ENCODE measurements at regions not wholly inside any gene's neighbourhood (a gene's known extent, or its start where the extent isn't known, plus 50 kb on each side); places are given as distances from the start of the nearest gene placed in this dataset.
A peak's percentile ranks its signal among the peaks of the same experiment; 100 is the strongest.

DNA sequence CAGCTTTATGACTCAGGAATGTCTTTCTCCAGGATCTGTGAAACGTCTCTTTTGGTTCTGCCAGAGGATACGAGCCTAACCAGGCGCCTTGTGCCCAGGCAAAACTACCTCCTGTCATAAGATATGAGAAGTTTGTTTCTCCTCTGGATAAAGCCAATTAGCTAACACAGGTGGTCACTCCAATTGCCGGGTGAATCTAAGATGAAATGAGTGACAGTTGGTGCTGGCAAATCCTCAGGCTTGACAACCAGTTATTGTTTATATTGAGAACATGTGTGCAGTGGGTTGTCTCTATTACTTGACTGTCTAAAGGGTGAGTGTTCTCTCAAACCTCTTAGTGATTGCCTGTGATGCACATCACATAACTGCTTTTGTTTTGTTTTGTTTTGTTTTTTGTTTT is 449.1 kb downstream of the XPNPEP1 start:
- DNase-seq, result peak; percentile 13

DNA sequence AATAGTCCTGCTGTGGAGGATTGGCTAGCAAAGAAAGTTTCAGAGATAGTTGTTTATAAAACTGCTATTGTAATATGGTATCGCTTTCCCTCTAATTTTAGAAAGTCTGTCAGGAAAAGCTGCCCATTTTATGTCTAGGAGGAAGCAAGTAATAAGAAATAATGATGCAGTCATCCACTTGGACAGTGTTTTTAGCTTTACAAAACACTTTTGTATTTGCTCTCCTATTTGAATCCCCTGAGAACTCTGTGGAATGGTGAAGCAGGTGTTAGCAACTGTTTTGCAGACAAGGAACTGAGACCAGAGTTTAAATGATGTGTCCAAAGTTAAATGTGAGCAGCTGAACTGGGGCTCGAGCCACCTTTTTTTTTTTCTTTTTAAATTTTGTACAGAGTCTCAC is 455.8 kb downstream of the XPNPEP1 start:
- DNase-seq, result no peak

DNA sequence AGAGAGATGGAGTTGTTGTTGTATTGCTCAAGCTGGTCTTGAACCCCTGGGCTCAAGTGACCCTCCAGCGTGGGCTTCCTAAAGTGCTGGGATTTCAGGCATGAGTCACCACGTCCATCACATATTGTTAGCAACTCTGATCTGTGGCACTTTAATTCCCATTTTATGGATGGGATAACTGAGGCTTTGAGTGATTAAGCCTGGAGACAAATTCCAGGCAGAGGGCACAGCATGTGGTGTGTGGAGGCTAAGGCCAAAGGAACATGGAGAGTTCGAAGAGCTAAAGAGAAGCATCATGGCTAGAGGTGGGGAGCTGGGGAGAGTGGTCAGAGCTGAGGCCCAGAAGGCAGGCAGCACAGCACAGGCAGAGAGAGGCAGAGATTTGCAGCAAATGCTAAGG is 458.4 kb downstream of the XPNPEP1 start:
- DNase-seq, result no peak

DNA sequence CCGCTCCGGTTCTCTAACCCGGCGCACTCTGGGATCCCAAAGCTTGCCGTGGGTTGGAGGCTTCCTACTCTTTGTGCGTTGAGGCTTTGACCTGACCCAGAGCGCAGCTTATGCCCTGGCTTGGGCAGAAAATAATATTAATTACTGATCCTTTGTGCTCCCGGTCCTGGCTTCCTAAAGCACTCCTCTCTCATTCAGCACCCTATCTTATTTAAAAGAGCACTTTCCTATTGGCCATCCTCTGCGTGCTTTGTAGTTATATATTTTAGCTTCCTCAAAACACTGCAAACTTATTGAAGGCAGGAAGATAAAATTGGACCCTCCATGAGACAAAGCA is 466.0 kb downstream of the XPNPEP1 start:
- DNase-seq, result no peak

DNA sequence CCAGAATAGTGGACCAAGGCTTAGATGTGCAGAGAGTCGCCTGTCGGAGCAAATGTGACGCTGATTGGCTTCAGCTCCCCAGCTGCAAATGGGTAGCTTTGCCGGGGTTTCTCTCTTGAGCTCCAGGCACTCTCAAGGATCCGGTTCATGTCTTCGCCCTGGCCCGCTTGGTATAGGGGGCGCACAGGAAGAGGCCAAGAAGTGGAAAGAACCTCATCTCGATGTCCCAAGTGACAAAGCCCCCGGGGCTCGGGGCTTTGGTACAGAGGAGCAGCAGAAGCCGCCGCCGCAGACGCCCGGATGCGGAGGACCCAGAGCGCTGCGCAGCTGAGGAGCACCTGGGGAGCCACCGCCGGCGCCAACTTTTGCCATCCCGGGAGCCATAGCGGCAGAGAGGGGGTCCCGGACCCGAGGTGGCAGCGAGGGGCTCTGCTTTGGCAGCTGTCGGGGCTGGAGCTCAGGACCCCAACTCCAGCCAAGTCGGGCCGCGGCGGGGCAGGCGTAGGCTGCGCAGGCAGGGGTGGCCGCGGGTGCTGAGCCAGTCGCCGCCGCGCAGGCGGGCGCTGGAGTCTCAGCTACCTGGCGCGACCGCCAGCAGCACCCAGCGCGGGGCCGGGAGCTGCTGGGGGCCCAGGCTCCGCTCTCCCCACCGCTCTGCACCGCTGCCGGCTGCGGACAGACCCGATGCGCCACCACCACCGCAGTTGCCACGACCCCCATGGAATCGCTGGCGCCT is 466.6 kb downstream of the XPNPEP1 start:
- DNase-seq, result no peak

DNA sequence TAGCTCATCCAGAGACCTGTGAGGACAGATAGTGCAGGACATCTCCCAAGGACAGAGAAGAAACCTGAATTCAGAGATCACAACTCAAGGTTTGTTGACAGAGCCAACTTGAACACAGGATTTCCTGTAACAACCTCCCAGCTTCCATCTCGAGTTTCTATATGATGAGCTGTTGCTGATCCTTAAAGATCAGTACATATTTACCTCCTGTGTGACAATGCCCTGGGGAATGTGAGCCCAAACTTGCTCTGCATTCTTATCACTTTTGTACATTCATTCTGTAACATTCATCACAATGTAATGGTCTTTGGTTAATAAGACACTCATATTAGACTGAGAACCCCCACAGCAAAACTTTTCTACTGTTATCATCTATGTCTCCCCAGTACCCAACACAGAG is 468.6 kb downstream of the XPNPEP1 start:
- DNase-seq, result peak; percentile 39

DNA sequence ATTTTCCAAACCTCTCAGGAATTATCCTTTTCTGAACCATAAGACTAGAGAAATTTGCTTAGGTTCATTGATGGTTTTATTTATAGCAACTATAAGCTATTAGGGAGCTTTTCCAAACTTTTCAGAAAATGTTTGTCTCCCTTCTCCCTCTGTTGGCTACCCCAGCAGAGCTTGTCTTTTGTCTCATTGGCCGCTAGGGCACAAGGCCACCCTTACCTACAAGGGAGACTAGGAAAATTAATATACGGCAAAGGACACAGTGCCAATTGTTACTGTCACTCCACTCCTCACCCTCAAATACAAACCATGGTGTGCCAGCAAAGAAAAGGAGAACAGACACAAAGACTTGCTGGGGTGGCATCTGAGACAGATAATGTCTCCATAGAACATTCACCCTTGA is 471.4 kb downstream of the XPNPEP1 start:
- DNase-seq, result no peak

DNA sequence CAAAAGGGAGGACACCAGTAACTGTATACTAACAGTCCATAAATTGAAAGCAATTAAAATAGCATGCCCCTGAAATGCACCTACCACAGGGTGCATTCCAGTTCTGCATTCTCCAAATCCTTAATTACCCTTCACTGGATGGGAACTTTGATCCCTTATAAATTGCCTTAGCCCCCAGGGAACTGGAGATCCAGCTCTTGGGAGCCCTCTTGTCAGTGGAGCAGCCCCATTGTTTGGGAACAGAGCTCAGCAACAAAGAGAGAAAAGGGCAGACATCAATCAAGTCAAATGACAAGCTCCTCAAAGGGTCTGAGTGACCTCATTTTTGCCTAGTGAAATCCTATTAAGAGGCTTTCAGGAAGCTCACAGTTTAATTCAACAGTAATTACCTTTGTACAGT is 472.6 kb downstream of the XPNPEP1 start:
- no peak for DNase-seq

DNA sequence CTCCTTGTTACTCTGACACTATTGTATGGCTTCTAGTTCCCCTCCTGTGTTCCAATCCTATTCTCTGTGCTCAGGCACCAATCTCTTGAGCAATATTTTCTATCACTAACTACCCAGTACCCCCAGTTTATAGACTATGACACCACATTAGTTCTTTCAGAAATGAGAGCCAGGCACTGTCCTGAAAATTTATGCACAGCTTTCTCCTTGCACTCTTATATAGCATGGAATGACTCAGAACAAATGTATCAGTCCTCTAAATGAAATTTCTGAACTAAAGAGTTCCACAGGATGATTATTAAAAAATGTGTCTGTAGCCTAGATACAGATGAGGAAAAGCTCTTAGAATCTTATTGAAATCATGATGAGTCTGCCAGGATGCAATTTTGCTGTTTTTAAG is 489.9 kb downstream of the XPNPEP1 start:
- no peak for DNase-seq

DNA sequence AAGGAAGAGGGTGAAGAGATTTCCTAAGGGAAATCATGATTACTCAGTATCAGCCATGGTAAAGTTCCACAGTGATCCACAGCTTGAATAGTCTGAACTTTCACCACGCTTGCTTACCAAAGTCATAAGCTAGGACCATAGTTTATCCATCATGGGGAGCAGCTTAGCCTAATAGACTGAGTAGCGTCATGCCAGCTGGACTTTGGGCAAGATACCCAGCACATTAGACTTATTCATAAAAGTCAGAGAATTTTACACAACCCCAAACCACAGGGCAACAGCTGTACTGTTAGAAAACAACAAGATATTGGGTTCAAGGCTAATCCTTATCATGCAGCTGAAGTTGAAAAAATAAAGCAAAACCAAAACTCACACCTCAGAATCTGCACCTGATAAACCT is 491.0 kb downstream of the XPNPEP1 start:
- no peak for DNase-seq

DNA sequence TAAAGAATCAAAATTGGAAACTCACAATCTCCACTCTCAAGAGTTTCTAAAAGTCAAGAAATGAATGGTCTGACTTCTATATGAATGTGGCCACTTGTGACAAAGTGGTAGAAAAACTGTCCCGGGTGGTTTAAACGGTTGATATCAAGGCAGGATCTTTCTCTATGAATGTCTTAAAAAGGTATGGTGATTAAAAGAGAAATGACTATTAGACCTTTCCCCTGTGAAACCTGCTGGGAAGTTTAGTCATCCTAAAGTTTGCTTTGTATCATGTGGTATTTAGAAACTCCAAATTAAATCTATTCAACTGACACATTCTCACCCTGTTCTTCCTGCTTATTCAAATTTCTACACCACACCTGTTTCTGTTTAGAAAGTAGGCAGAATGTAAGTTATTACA is 492.5 kb downstream of the XPNPEP1 start:
- DNase-seq, result no peak

DNA sequence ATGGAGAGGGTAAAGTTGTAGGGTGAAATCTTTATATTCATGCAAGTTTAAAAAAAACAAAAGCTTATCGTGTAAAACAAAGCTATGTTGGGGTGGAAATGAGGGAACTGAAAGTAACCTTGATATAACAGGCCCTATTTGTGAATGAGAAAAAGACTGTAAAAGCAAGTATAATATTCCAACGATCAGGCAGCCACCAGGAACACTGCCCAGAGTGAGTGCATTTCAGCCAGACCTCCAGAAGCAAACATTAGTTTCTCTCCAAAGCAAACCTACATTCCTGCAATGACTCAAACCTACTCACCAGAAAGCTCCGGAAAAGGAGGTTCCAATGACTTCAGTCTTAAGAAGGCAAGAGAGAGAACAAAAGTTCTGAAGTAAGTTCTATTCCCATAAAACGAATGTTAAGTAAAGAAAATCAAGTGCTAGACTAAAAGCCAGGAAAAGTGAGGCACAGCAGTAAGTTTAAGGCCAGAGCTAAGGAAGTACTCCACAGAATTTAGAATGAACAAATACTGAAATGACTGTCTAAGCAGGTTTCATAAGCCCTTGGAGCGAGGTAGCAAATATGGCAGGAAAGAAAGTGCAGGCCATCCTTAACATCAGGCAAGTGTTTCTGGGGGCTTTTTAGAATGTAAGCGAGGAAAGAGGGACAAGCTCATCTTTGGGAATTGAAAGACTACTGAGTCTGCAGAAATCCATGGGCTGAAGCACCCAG is 493.1 kb downstream of the XPNPEP1 start:
- peak; percentile 86 for DNase-seq

DNA sequence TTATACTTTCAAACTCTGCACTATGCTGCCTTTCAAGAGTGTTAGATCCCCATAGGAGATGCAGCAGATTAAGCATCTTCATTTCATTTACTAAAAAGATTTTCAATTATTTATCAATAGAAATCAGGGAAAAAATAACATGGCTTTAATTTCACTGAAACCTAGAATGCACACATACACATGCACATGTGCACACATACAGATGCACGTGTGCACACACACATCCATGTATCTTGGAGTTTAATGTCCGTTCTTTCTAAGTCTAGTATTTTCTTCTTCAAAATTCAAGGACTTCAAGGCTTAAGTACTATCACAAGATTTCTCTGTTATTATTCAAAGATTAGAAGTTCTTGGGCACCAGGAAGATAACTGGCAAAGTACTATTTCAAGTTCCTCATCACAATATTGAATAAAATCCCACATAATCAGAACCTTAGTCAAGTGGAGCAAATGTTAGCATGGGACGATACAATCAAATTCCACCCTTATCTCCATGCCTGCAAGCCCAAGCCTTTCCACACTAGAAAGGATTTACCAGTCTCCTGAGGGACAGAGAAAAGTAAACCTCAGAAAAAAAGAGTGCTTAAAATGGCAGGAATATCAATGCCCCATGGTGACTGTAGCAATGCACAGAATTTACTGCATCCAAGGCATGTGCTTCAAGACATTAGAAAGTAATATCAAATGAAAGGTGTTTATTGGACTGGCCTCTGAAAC is 494.4 kb downstream of the XPNPEP1 start:
- DNase-seq, result no peak

DNA sequence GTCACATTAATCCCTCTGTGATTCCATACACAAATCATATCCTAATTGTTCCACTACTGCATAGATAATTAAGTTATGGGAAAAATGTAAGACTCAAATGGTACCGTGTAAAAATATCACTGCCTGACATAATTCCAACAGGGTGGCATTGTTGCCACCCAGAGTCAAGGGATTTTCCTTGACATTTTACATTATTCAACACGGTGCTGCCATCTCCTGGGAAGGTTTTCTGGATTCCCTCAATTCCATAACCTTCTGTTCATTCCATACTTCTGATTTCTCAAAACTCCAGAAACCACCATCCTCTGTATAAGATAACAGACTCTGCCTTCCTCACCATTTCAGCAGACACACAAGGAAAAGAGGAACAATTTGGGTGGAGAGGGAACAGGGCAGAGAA is 495.9 kb downstream of the XPNPEP1 start:
- DNase-seq, result peak; percentile 46

DNA sequence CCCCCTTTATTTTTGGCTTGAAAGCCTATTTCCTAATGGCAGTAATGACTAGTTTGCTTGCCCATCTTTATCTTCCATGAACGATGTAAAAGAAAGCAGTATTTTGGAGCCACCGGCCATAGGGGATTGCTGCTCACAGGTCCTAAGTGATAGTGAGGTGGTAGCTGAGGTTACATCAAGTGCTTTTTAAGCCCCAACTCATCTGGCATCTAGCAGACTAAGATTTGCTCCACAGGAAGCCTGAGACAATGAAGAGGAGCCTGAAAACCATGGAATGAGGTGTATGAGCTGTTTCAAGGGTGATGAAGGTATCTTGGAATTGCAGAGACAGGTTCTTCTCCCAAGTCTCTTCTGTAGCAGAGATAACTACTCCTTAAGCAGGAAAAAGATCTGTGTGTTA is 496.3 kb downstream of the XPNPEP1 start:
- no peak for DNase-seq

DNA sequence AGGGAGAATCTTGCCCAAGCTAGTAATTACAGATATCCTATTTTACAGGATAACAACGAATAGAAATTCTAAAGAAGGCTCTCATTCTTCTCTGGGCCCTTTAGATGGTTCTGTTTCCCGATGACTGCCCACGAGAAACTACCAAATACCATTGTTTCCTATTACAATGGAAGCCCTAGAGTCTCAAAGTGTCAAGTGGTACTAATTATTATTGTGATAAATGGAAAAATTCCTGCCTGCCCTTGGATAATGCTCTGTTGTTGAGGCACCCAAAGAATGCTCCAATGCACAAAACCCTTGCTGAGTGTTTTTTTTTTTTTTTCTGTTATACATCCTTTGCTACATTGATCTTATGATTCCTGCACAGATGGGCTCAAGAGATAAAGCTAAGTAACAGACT is 504.5 kb downstream of the XPNPEP1 start:
- DNase-seq, result no peak

DNA sequence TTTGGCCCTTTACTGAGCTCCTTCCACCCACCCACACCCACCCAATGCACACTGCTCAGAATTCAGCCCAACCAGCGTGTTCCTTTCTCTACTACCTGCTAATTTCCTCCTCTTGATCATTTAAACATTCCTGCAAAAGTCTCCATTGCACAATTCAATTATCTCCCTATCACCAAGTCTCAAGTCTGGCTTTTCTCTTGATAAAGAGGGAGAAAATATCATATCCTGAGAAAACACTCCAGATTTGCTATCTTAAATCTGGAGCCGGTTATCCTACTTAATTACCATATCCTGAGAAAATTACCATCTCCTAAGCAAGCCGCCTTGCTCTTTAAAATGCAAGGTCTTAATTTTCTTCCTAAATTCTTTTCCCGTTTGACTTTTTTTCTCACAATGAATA is 505.5 kb downstream of the XPNPEP1 start:
- DNase-seq, result no peak

DNA sequence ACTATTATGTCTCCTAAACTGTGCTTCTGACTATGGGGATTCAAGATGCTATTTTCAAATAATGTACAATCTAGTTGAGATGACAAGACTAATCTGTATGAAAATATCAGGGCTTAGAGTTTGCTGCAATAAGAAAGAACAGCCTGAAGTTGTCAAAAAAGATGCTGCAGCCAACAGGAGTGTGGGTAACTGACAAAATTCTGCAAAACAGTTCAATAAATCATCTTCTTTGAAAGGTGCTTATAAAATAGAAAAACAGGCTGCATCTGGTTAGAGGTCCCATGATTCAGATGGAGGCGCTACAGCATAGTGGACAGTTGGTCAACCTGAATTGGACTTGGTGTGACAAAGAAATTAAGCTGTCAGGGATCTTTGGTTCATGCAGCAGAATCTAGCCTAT is 511.0 kb downstream of the XPNPEP1 start:
- no peak for DNase-seq

DNA sequence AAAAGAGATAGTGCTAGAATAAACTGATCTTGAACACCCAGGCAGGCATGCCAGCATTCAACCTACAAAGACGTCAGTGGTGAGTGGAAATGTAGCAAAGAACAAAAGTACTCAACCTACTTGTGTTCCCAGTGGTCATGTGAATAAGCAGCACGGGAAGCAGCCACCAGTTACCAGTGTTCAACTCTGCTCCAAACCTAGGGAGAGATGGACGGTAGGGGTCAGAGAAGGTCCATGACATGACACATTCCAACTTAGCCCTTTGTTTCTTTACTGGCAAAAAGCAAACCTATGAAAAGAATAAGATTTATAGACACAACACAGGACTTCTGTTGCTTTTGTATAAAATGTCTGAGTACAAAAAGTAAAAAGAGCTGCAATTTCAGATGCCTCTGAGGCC is 511.4 kb downstream of the XPNPEP1 start:
- peak; percentile 11 for DNase-seq

DNA sequence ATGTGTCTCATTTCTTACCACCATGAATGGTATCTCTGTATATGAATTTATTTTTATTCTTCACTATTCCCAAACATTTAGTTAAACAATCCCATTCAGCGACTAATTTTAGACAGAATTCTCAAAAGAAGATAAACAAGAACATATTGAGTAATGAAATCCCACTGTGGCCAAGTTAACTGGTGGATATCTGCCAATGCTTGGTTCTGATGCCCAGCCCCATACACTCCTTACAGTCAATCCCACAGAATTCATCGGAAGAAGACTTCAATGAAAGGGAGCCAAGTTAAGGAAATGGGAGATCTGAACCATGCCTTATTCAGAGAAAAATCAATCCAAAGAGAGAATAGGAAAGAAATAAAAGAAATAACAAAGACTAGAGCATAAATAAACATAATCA is 518.0 kb downstream of the XPNPEP1 start:
- no peak for DNase-seq

DNA sequence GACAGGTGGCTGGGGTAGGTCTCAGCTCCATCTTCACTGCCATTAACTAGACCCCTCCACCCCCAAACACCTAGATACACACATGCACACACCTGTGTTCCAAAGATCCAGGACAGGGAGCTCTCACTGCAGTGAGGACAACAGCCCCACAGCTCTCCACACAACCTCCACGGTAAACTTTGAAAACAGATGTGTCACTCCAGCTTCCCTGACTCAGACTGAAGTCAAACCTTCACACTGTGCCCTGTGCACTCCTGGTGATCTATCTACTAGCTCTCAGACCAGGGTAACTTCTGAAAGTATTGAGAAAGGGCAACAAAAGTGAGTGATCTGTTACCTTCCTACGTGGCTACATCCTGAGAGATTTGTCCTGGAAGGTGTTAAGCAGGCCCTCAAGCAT is 519.8 kb downstream of the XPNPEP1 start:
- peak; percentile 43 for DNase-seq

DNA sequence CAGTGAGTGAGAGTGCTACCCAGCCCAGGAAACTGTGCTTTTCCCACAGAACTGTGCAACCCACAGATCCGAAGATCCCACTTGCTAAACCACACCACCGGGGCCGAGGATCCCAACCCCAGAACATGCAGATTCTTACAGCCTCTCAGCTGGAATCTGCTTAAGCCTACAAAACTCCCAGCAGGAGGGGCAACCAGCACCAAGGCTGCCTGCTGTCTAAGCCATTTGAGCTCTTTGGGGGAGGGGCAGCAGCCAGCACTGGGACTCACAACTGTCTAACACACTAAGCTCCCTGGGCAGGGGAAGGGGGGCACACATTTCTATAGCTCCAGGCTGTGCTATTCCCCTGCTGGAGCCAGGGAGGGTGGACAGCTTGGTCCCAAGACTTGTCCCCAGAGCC is 529.9 kb downstream of the XPNPEP1 start:
- no peak for DNase-seq

DNA sequence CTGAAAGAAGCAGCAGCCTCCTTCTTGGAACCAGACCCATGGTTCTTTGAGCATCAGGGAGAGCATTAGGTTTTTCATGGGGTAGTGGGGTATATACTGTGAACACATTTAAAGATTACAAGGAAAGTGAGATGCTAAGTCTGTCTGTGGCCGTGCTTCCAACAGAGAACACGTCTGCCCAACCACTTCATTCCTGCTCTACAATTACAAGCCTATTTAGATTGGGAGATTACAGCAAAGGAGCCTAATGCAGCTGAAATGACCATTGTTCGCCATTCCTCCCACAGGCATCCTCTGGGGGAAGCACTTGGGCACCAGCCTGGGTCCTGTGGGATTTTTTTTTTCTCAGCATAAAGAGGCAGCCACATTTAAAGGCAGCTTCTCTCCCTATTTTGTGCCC is 536.4 kb downstream of the XPNPEP1 start:
- no peak for DNase-seq

DNA sequence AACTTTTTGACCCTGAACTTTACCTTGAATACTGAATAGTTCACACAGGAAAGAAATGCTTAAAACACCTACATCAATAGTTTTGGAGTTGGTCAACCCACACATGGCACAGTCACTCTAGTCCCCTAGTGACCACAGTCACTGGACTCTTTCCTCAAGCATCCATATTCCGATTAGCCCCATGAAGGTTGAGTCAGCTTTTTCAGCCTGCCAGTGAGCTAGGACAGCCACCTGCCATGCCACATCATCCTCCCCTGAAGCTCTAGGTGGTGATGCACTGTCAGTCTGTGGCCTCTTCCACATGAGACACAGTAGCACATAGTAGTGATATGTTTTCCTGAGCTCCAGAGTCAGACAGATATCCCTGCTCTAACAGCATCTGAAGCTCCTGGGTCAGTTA is 537.2 kb downstream of the XPNPEP1 start:
- no peak for DNase-seq
